Naive thymus-derived CD4-positive, alpha-beta T cell (primary cell): ENCODE measurements at regions not wholly inside any gene's neighbourhood (a gene's known extent, or its start where the extent isn't known, plus 50 kb on each side); places are given as distances from the start of the nearest gene placed in this dataset.

ENCODE experiments used
- ATAC-seq: fragments of 150-1000 bp; cut with Tn5 transposase; 2 replicates; pipeline ENCODE4 v1.10.0; 2021; ENCODE audit warnings: mild to moderate bottlenecking, moderate library complexity
- CTCF ChIA-PET: fragments of 350-600 bp; sonication (Branson Sonifier 250); formaldehyde crosslinking; loops from one replicate; lab custom pipeline; 2021; ENCODE audit warnings: antibody characterized with exemption; lab: Charles Lee
- POLR2A ChIA-PET: fragments of 350-600 bp; sonication (Branson Sonifier 250); formaldehyde crosslinking; loops from one replicate; lab custom pipeline; 2021; ENCODE audit warnings: antibody characterized with exemption, inconsistent platforms; lab: Charles Lee
- DNase-seq, 9 donors: peaks; one replicate each; pipeline versions ENCODE4 v3.0.0 to v3.0.0-alpha.2; 2020 to 2022; ENCODE audit warnings: mixed read lengths in 1 of 9
- H3K27ac ChIP-seq: one replicate; pipeline ENCODE4 v1.7.0; 2013; ENCODE audit warnings: mild to moderate bottlenecking, low read depth, low read length, moderate library complexity
- H3K27me3 ChIP-seq, 2 donors: one replicate each; pipeline ENCODE4 v1.7.0; 2013; ENCODE audit warnings: low read length in 2 of 2, mild to moderate bottlenecking in 2 of 2, moderate library complexity in 2 of 2; ENCODE audit not compliant: control insufficient read depth in 2 of 2, insufficient read depth in 2 of 2
- H3K36me3 ChIP-seq, 3 experiments: 1 replicate in 2 of 3; 2 replicates in 1 of 3; pipeline ENCODE4 v1.7.0; 2013; ENCODE audit warnings: low read length in 3 of 3, mild to moderate bottlenecking in 3 of 3, moderate library complexity in 1 of 3; ENCODE audit not compliant: insufficient read depth in 3 of 3, control insufficient read depth in 2 of 3
- H3K4me1 ChIP-seq, 2 donors: one replicate each; pipeline ENCODE4 v1.7.0; 2013; ENCODE audit warnings: low read length in 2 of 2, mild to moderate bottlenecking in 2 of 2, moderate library complexity in 1 of 2; ENCODE audit not compliant: control insufficient read depth in 2 of 2, insufficient read depth in 2 of 2
- H3K4me3 ChIP-seq: 2 replicates; pipeline ENCODE4 v1.7.0; 2013; ENCODE audit warnings: mild to moderate bottlenecking, low read length
- H3K9me3 ChIP-seq, 3 experiments: 1 replicate in 2 of 3; 2 replicates in 1 of 3; pipeline ENCODE4 v1.7.0; 2013; ENCODE audit warnings: low read length in 3 of 3; ENCODE audit not compliant: control insufficient read depth in 2 of 3
- H3K27ac Mint-ChIP-seq, 9 donors: one replicate each; pipeline ENCODE4 v1.8.0; 2020 to 2022; ENCODE audit warnings: mixed read lengths in 9 of 9, mild to moderate bottlenecking in 8 of 9, moderate library complexity in 5 of 9, inconsistent platforms in 2 of 9
- H3K27me3 Mint-ChIP-seq, 5 donors: one replicate each; pipeline ENCODE4 v1.8.0; 2021 to 2022; ENCODE audit warnings: mixed read lengths in 5 of 5, mild to moderate bottlenecking in 1 of 5
- H3K36me3 Mint-ChIP-seq, 5 donors: one replicate each; pipeline ENCODE4 v1.8.0; 2020 to 2022; ENCODE audit warnings: mixed read lengths in 5 of 5, mild to moderate bottlenecking in 3 of 5, inconsistent platforms in 1 of 5
- H3K4me1 Mint-ChIP-seq, 7 donors: one replicate each; pipeline ENCODE4 v1.8.0; 2020 to 2022; ENCODE audit warnings: mixed read lengths in 7 of 7, mild to moderate bottlenecking in 3 of 7, inconsistent platforms in 1 of 7
- H3K4me3 Mint-ChIP-seq, 10 donors: one replicate each; pipeline ENCODE4 v1.8.0; 2020 to 2022; ENCODE audit warnings: mild to moderate bottlenecking in 10 of 10, mixed read lengths in 10 of 10, moderate library complexity in 6 of 10, inconsistent platforms in 2 of 10
- H3K9me3 Mint-ChIP-seq, 11 donors: one replicate each; pipeline ENCODE4 v1.8.0; 2020 to 2022; ENCODE audit warnings: mixed read lengths in 11 of 11, mild to moderate bottlenecking in 4 of 11, inconsistent platforms in 1 of 11, moderate library complexity in 1 of 11
- intact Hi-C, 2 donors: fragments of 100-400 bp; cut with micrococcal nuclease; formaldehyde crosslinking; loops; one replicate each; pipeline ENCODE4 v1.15.1; 2023

DNA sequence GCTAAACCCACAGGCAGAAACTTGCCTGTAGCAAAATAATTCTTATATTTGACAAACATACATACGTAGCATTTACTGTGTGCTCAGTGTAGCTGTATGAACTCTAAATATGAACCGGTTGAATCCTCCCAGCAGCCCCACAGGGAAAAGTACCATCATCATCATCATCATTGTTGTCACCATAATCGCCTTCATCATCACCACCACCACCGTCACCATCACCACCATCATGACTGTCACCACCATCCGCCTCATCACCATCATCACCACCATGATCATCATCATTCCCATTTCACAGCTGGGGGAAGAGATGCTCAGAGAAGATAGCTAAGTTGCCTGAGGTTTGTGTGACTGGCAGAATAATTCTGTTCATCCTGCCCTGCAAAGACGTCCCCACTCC lies 81.7 kb downstream of the IRF8 start:
- Histone ChIP-seq H3K27me3 (no peaks in the 10 kb centered on the region), H3K36me3 (no peaks in the 10 kb centered on the region), H3K27ac (no peak overlapping the region), H3K4me1 (no peaks in the 10 kb centered on the region), H3K9me3 (no peaks in the 10 kb centered on the region), H3K4me3 (no peak overlapping the region)
- peaks cover 3 to 25% (median 10%) of the 10 kb centered on the region in 5 donors for H3K27me3 Mint-ChIP-seq
- H3K9me3 Mint-ChIP-seq = no peaks in the 10 kb centered on the region
- ChIA-PET CTCF (interaction anchor here (0.6 to 2.2 kb wide), 3 partner anchors 150 to 161 kb away, joined by 3 to 15 read pairs (median 3); no protein-coding TSS in a partner anchor), POLR2A (no interaction called here)
- DNase-seq (no peak), ATAC-seq (no peak)
- H3K4me3 Mint-ChIP-seq = no peak overlapping the region
- intact Hi-C loops = no loop called here
- H3K4me1 Mint-ChIP-seq = peaks cover 0 to 18% (median 3%) of the 10 kb centered on the region in 7 donors
- no peaks in the 10 kb centered on the region for H3K36me3 Mint-ChIP-seq
- H3K27ac Mint-ChIP-seq = no peak overlapping the region

DNA sequence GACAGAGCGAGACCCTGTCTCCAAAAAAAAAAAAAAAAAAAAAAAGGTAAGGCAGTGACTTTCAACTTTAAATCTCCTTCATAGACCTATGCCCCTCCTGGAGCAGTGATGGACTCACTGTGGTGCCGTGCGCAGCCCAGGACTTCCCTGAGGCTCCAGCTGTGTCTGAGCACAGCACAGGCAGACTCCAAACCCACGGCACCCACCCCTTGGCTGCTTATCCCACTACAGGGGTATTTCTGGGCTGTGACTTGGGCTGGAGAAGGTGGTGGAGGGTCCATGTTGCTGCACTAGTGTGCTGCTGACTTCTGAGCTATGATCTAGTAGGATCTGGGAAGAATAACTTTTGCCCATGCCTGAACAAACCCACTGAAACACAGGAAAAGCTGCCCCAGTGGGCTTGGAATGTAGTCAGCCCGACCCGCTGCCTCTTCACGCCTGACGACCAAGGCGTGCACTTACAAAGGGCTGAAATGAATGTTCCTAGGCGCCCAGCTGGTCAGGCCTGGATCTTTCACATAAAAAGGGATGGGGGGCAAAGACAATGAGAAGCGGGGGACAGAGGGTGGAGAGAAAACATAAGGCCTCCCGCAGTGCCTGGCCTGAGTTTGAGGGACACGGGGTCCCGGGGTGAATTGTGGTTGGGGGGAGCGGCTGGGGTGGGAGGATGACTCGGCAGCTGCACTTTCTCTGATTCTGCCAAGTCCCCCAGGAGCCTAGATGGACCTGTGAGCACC lies 83.0 kb downstream of the IRF8 start:
- ATAC-seq = no peak
- intact Hi-C loops = no loop called here
- H3K9me3 Mint-ChIP-seq = no peaks in the 10 kb centered on the region
- H3K4me3 Mint-ChIP-seq = no peak overlapping the region
- POLR2A ChIA-PET = no interaction called here
- CTCF ChIA-PET = interaction anchor here (1.7 to 2.2 kb wide), 2 partner anchors 161 kb away, joined by 15 to 19 read pairs; no protein-coding TSS in a partner anchor
- no peaks in the 10 kb centered on the region for H3K36me3 Mint-ChIP-seq
- peaks cover under 1 to 25% (median 10%) of the 10 kb centered on the region in 5 donors for H3K27me3 Mint-ChIP-seq
- H3K27ac Mint-ChIP-seq = peak overlapping the region in 1 of 9 donors; percentile 25
- Histone ChIP-seq H3K4me3 (no peak overlapping the region), H3K4me1 (no peaks in the 10 kb centered on the region), H3K9me3 (no peaks in the 10 kb centered on the region), H3K36me3 (no peaks in the 10 kb centered on the region), H3K27ac (no peak overlapping the region), H3K27me3 (no peaks in the 10 kb centered on the region)
- DNase-seq = no peak
- peaks cover 0 to 24% (median 4%) of the 10 kb centered on the region in 7 donors for H3K4me1 Mint-ChIP-seq

DNA sequence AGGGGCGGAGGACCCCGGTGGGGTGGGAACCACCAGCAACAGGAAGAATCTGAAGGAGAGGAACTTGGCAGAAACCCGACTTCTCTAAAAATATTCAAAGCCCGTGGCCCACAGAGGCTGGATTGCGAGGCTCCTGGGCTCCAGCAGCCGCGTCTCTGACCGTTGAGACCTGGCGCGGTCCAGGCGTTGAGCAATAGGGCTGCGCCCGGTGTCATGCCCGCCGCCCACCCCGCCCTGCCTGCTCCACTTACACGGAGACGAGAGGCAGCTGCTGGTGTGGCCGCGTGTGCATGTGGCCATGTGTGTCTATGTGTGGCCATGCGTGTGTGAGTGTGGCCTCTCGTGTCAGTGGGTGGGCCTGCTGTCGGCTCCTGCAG lies 83.6 kb downstream of the IRF8 start:
- DNase-seq (no peak), ATAC-seq (peak; percentile 55)
- no peak overlapping the region for H3K27ac ChIP-seq
- CTCF ChIA-PET = interaction anchor here (1.7 kb wide), 1 partner anchor 162 kb away, joined by 19 read pairs; no protein-coding TSS in a partner anchor
- no peaks in the 10 kb centered on the region for H3K9me3 ChIP-seq
- intact Hi-C loops = no loop called here
- no peaks in the 10 kb centered on the region for H3K36me3 Mint-ChIP-seq
- H3K27ac Mint-ChIP-seq = no peak overlapping the region
- H3K27me3 Mint-ChIP-seq = peaks cover 0 to 25% (median 10%) of the 10 kb centered on the region in 5 donors
- H3K4me3 Mint-ChIP-seq = no peak overlapping the region
- no peaks in the 10 kb centered on the region for H3K36me3 ChIP-seq
- H3K9me3 Mint-ChIP-seq = no peaks in the 10 kb centered on the region
- POLR2A ChIA-PET = no interaction called here
- H3K4me1 Mint-ChIP-seq = peaks cover 0 to 28% (median 4%) of the 10 kb centered on the region in 7 donors
- H3K4me1 ChIP-seq = no peaks in the 10 kb centered on the region
- no peak overlapping the region for H3K4me3 ChIP-seq
- no peaks in the 10 kb centered on the region for H3K27me3 ChIP-seq

DNA sequence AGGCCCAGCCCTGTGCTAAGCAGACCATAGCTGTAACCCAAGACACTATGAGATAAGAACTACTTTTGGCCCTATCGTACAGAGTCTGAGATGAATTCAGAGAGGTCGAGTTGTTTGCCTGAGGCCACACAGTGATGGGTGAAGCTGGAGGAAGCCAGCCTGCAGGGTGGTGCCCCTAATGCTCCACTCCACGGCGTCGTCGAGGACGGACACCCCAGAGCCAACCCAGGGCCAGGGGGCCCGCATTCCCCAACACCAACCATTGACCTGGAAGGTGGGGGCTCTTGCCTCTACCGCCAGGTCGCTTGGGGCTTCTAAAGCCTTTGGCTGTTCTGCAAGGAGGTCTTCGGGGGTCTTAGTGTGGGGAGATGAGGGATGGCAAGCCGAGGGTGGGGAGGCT lies 84.1 kb downstream of the IRF8 start:
- Mint-ChIP-seq H3K36me3 (no peaks in the 10 kb centered on the region), H3K4me3 (no peak overlapping the region), H3K9me3 (no peaks in the 10 kb centered on the region), H3K27ac (no peak overlapping the region), H3K27me3 (peaks cover 0 to 25% (median 10%) of the 10 kb centered on the region in 5 donors), H3K4me1 (peaks cover 0 to 32% (median 4%) of the 10 kb centered on the region in 7 donors)
- ATAC-seq (no peak), DNase-seq (no peak)
- Histone ChIP-seq H3K27me3 (no peaks in the 10 kb centered on the region), H3K9me3 (no peaks in the 10 kb centered on the region), H3K4me3 (no peak overlapping the region), H3K4me1 (peaks cover under 1 to 1% of the 10 kb centered on the region in 2 donors), H3K27ac (no peak overlapping the region), H3K36me3 (no peaks in the 10 kb centered on the region)
- intact Hi-C loops = no loop called here
- ChIA-PET CTCF (interaction anchor here (1.7 kb wide), 1 partner anchor 162 kb away, joined by 19 read pairs; no protein-coding TSS in a partner anchor), POLR2A (no interaction called here)

DNA sequence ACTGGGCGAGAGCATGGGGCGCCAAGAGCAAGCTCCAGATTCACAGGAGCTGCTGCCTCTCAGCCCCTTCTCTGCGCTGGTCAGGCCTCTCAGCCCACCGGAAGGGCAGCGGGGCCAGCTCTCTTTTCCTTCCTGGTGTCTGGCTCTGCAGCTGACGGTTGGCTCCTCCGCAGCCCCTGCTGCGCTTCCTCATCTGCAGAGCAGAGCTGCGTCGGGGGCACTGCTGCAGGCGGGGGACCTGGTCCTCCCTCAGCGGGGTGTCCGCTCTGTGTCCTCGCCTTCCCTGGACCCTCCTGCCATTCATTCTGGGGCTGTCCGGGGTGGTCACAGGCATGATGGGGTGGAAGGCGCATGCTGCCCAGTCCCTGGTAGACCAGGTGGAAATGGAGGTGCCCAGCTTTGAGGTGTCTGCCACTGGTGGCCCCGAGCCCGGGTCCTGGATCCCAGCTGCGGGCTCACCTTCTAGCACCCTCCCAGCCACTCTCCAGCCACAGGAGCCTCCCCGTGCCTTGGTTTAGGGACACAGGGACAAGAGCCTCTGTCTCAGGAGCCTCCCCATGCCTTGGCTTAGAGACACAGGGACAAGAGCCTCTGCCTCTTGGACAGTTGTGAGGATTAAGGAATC lies 84.8 kb downstream of the IRF8 start:
- Mint-ChIP-seq H3K4me1 (peaks cover 0 to 36% (median 4%) of the 10 kb centered on the region in 7 donors), H3K4me3 (no peak overlapping the region), H3K27ac (no peak overlapping the region), H3K27me3 (peaks cover 0 to 25% (median 10%) of the 10 kb centered on the region in 5 donors), H3K9me3 (no peaks in the 10 kb centered on the region), H3K36me3 (no peaks in the 10 kb centered on the region)
- ChIA-PET CTCF (interaction anchor here (1.7 to 9.8 kb wide), 2 partner anchors 162 to 163 kb away, joined by 19 to 168 read pairs; no protein-coding TSS in a partner anchor), POLR2A (no interaction called here)
- Histone ChIP-seq H3K27me3 (no peaks in the 10 kb centered on the region), H3K4me3 (no peak overlapping the region), H3K9me3 (no peaks in the 10 kb centered on the region), H3K4me1 (peaks cover 3 to 4% of the 10 kb centered on the region in 2 donors), H3K27ac (no peak overlapping the region), H3K36me3 (no peaks in the 10 kb centered on the region)
- DNase-seq = no peak
- intact Hi-C loops = no loop called here
- no peak for ATAC-seq

DNA sequence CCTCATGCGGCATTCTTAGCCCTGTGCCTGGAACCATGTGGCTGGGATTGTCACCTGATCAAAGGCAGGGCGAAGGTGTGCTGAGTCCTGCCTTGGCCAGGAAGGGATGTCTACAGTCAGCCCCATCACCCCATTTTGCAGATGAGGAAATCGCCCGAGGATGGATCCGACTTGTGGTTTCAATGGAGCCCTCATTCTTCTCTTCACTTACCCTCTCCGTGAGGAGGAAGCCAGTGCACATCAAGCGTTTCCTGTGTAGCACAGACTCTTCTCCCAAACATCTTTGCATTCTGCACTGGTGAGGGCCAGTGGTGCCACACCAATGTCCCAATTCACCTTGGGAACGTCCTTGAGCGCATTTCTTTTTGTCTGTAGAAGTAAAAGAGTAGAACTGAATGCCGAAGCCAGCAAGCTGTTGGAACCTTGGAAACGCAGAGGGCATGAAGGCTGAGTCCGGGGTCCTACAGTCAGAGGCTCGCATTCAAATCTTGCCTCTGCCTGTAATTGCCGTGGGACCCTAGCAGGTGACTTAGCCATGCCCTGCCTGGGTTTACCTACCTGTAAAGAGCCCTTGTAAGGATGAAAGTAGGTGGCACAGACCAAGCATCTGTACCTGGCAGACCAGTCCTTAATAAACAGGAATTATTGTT lies 85.4 kb downstream of the IRF8 start:
- CTCF ChIA-PET = interaction anchor here (1.8 to 9.8 kb wide), 2 partner anchors 32 to 163 kb away, joined by 5 to 168 read pairs; no protein-coding TSS in a partner anchor

More for the DNA sequence above, 85.4 kb downstream of the IRF8 start:
- Mint-ChIP-seq H3K27ac (no peak overlapping the region), H3K4me1 (peaks cover 0 to 41% (median 4%) of the 10 kb centered on the region in 7 donors), H3K4me3 (no peak overlapping the region), H3K36me3 (no peaks in the 10 kb centered on the region), H3K9me3 (no peaks in the 10 kb centered on the region), H3K27me3 (peaks cover 0 to 25% (median 14%) of the 10 kb centered on the region in 5 donors)
- Histone ChIP-seq H3K36me3 (no peaks in the 10 kb centered on the region), H3K4me1 (peaks cover 3 to 4% of the 10 kb centered on the region in 2 donors), H3K9me3 (no peaks in the 10 kb centered on the region), H3K4me3 (no peak overlapping the region), H3K27me3 (no peaks in the 10 kb centered on the region), H3K27ac (no peak overlapping the region)
- POLR2A ChIA-PET = no interaction called here
- DNase-seq (no peak), ATAC-seq (no peak)
- intact Hi-C loops = no loop called here
